IPS-18a (cell line): ENCODE measurements at regions not wholly inside any gene's neighbourhood (a gene's known extent, or its start where the extent isn't known, plus 50 kb on each side); places are given as distances from the start of the nearest gene placed in this dataset.
"Not testable (repeated sequence)": the region's sequence is repeated elsewhere in the genome, so short reads cannot be mapped to it uniquely, and the experiment has no call there.

ENCODE experiments used
- H3K27ac ChIP-seq: one replicate; pipeline ENCODE4 v1.5.1; 2013; ENCODE audit warnings: low read length
- H3K27me3 ChIP-seq: one replicate; pipeline ENCODE4 v1.6.1; 2013; ENCODE audit warnings: mild to moderate bottlenecking, low read length; ENCODE audit not compliant: control insufficient read depth, insufficient read depth
- H3K36me3 ChIP-seq: one replicate; pipeline ENCODE4 v1.6.1; 2013; ENCODE audit warnings: low read depth, low read length; ENCODE audit not compliant: control insufficient read depth
- H3K4me1 ChIP-seq: one replicate; pipeline ENCODE4 v1.6.1; 2013; ENCODE audit warnings: low read depth, low read length; ENCODE audit not compliant: control insufficient read depth
- H3K4me3 ChIP-seq: one replicate; pipeline ENCODE4 v1.5.1; 2013; ENCODE audit warnings: low read length
- H3K9ac ChIP-seq: one replicate; pipeline ENCODE4 v1.6.1; 2013; ENCODE audit warnings: mild to moderate bottlenecking, low read length, moderate library complexity
- H3K9me3 ChIP-seq: one replicate; pipeline ENCODE4 v1.6.1; 2013; ENCODE audit warnings: low read depth, low read length; ENCODE audit not compliant: control insufficient read depth

DNA sequence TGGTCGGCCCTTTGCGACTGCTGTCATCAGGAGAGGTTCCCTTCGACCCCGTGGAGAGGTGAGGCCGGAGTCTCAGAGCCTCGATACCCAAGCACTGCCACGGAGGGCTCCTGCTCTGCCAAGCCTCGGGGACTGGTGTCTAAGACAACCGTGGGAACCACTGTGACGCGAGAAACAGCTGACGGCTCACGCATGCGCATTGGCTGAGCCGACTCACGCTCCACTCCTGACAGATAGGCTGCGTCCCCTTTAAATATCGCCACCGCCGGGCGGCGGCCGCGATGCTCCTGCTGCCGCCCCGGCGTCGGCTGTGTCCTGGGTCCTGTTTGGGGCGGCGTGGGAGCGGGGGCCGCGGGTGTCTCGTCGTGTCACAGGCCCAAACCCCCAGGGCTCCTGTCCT is 708.9 kb upstream of the TPTE start:
- H3K4me3 ChIP-seq, H3K9ac ChIP-seq, H3K4me1 ChIP-seq, H3K27me3 ChIP-seq, H3K9me3 ChIP-seq, H3K36me3 ChIP-seq, H3K27ac ChIP-seq: not testable (repeated sequence)

DNA sequence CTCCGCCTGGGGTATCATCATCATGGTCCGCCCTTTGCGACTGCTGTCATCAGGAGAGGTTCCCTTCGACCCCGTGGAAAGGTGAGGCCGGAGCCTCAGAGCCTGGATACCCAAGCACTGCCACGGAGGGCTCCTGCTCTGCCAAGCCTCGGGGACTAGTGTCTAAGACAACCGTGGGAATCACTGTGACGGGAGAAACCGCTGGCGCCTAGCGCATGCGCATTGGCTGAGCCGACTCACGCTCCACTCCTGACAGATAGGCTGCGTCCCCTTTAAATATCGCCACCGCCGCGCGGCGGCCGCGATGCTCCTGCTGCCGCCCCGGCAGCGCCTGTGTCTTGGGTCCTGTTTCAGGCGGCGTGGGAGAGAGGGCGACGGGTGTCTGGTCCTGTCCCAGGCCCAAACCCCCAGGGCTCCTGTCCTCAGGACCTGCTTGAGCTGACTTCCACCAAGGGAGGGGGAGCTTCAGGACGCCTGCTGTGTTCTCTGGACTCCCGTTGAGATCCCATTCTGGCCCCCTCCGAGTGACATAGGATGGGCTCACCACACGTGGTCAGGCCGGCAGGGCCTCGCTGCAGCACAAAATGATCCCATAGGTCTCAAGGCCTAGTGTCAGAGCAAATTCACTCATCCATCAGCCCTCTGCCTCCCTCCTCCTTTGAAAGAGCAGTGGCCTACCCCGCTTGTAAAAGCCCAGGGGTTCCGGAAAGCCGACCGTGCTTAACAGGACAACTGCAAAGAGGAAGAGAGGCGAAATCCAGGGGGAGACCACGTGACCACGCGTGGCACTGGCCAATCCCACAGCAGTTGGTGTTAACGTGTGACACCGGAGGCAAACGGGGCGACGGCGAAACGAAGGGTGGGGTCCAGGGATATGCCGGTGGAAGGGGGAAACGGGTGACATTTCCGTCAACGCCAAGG is 707.2 kb upstream of the TPTE start:
- not testable (repeated sequence) for H3K27me3 ChIP-seq, H3K9ac ChIP-seq, H3K9me3 ChIP-seq, H3K27ac ChIP-seq, H3K36me3 ChIP-seq, H3K4me3 ChIP-seq, H3K4me1 ChIP-seq

DNA sequence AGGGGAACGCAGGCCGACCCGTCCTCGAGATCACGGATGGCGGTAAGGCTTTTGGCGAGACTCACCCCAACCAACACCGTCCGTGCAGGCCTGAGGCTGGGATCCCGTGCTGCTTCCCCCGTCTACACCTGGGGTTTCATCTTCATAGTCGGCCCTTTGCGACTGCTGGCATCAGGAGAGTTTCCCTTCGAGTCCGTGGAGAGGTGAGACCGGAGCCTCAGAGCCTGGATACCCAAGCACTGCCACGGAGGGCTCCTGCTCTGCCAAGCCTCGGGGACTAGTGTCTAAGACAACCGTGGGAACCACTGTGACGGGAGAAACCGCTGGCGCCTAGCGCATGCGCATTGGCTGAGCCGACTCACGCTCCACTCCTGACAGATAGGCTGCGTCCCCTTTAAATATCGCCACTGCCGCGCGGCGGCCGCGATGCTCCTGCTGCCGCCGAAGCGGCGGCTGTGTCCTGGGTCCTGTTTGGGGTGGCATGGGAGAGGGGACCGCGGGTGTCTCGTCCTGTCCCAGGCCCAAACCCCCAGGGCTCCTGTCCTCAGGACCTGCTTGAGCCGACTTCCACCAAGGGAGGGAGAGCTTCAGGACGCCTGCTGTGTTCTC is 706.1 kb upstream of the TPTE start:
- H3K27ac ChIP-seq, H3K9ac ChIP-seq, H3K4me1 ChIP-seq, H3K4me3 ChIP-seq, H3K9me3 ChIP-seq, H3K36me3 ChIP-seq, H3K27me3 ChIP-seq: not testable (repeated sequence)

DNA sequence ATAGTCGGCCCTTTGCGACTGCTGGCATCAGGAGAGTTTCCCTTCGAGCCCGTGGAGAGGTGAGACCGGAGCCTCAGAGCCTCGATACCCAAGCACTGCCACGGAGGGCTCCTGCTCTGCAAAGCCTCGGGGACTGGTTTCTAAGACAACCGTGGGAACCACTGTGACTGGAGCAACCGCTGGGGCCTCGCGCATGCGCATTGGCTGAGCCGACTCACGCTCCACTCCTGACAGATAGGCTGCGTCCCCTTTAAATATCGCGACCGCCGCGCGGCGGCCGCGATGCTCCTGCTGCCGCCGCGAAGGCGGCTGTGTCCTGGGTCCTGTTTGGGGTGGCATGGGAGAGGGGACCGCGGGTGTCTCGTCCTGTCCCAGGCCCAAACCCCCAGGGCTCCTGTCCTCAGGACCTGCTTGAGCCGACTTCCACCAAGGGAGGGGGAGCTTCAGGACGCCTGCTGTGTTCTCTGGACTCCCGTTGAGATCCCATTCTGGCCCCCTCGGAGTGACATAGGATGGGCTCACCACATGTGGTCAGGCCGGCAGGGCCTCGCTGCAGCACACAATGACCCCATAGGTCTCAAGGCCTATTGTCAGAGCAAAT is 704.5 kb upstream of the TPTE start:
- H3K9me3 ChIP-seq, H3K4me3 ChIP-seq, H3K9ac ChIP-seq, H3K36me3 ChIP-seq, H3K27me3 ChIP-seq, H3K4me1 ChIP-seq, H3K27ac ChIP-seq: not testable (repeated sequence)

DNA sequence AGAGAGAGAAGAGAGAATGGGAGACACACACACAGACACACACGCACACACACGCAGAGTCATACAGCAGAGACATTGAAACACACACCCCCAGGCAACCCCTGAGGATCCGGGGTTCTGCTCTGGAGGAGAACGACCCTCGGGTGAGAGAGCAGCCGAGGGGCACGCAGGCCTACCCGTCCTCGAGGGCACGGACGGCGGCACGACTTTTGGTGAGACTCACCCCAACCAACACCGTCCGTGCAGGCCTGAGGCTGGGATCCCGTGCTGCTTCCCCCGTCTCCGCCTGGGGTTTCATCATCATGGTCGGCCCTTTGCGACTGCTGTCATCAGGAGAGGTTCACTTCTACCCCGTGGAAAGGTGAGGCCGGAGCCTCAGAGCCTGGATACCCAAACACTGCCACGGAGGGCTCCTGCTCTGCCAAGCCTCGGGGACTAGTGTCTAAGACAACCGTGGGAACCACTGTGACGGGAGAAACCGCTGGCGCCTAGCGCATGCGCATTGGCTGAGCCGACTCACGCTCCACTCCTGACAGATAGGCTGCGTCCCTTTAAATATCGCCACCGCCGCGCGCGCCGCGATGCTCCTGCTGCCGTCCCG is 703.4 kb upstream of the TPTE start:
- not testable (repeated sequence) for H3K9me3 ChIP-seq, H3K4me3 ChIP-seq, H3K36me3 ChIP-seq, H3K27me3 ChIP-seq, H3K9ac ChIP-seq, H3K4me1 ChIP-seq, H3K27ac ChIP-seq

DNA sequence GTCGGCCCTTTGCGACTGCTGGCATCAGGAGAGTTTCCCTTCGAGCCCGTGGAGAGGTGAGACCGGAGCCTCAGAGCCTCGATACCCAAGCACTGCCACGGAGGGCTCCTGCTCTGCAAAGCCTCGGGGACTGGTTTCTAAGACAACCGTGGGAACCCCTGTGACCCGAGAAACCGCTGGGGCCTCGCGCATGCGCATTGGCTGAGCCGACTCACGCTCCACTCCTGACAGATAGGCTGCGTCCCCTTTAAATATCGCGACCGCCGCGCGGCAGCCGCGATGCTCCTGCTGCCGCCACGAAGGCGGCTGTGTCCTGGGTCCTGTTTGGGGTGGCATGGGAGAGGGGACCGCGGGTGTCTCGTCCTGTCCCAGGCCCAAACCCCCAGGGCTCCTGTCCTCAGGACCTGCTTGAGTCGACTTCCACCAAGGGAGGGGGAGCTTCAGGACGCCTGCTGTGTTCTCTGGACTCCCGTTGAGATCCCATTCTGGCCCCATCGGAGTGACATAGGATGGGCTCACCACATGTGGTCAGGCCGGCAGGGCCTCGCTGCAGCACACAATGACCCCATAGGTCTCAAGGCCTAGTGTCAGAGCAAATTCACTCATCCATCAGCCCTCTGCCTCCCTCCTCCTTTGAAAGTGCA is 701.7 kb upstream of the TPTE start:
- H3K27me3 ChIP-seq, H3K36me3 ChIP-seq, H3K9ac ChIP-seq, H3K4me1 ChIP-seq, H3K9me3 ChIP-seq, H3K27ac ChIP-seq, H3K4me3 ChIP-seq: not testable (repeated sequence)

DNA sequence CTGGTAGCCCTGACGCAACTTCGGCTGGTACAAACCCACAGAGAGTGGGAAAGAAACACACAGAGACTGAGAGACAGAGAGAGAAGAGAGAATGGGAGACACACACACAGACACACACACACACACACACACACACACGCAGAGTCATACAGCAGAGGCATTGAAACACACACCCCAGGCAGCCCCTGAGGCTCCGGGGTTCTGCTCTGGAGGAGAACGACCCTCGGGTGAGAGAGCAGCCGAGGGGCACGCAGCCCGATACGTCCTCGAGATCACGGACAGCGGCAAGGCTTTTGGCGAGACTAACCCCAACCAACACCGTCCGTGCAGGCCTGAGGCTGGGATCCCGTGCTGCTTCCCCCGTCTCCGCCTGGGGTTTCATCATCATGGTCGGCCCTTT is 700.8 kb upstream of the TPTE start:
- H3K27ac ChIP-seq, H3K27me3 ChIP-seq, H3K9ac ChIP-seq, H3K9me3 ChIP-seq, H3K36me3 ChIP-seq, H3K4me1 ChIP-seq, H3K4me3 ChIP-seq: not testable (repeated sequence)

DNA sequence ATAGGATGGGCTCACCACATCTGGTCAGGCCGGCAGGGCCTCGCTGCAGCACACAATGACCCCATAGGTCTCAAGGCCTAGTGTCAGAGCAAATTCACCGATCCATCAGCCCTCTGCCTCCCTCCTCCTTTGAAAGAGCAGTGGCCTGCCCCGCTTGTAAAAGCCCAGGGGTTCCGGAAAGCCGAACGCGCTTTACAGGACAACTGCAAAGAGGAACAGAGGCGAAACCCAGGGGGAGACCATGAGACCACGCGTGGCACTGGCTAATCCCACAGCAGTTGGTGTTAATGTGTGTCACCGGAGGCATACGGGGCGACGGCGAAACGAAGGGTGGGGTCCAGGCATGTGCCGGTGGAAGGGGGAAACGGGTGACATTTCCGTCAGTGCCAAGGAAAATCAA is 699.9 kb upstream of the TPTE start:
- H3K9ac ChIP-seq, H3K27ac ChIP-seq, H3K36me3 ChIP-seq, H3K4me1 ChIP-seq, H3K4me3 ChIP-seq, H3K9me3 ChIP-seq, H3K27me3 ChIP-seq: not testable (repeated sequence)

DNA sequence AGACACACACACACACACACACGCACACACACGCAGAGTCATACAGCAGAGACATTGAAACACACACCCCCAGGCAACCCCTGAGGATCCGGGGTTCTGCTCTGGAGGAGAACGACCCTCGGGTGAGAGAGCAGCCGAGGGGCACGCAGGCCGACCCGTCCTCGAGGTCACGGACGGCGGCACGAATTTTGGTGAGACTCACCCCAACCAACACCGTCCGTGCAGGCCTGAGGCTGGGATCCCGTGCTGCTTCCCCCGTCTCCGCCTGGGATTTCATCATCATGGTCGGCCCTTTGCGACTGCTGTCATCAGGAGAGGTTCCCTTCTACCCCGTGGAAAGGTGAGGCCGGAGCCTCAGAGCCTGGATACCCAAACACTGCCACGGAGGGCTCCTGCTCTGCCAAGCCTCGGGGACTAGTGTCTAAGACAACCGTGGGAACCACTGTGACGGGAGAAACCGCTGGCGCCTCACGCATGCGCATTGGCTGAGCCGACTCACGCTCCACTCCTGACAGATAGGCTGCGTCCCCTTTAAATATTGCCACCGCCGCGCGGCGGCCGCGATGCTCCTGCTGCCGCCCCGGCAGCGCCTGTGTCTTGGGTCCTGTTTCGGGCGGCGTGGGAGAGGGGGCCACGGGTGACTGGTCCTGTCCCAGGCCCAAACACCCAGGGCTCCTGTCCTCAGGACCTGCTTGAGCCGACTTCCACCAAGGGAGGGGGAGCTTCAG is 699.1 kb upstream of the TPTE start:
- H3K36me3 ChIP-seq, H3K27me3 ChIP-seq, H3K9me3 ChIP-seq, H3K27ac ChIP-seq, H3K4me1 ChIP-seq, H3K9ac ChIP-seq, H3K4me3 ChIP-seq: not testable (repeated sequence)

DNA sequence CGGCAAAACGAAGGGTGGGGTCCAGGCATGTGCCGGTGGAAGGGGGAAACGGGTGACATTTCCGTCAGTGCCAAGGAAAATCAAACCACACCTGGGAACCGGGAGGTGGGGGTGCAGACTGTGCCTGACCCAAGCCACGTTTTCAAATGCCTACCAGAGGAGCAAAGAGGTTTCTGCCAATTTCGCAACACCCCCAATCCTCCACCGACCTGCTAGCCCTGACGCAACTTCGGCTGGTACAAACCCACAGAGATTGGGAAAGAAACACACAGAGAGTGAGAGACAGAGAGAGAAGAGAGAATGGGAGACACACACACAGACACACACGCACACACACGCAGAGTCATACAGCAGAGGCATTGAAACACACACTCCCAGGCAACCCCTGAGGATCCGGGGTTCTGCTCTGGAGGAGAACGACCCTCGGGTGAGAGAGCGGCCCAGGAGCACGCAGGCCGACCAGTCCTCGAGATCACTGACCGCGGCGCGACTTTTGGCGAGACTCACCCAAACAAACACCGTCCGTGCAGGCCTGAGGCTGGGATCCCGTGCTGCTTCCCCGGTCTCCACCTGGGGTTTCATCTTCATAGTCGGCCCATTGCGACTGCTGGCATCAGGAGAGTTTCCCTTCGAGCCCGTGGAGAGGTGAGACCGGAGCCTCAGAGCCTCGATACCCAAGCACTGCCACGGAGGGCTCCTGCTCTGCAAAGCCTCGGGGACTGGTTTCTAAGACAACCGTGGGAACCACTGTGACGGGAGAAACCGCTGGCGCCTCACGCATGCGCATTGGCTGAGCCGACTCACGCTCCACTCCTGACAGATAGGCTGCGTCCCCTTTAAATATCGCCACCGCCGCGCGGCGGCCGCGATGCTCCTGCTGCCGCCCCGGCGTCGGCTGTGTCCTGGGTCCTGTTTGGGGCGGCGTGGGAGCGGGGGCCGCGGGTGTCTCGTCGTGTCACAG is 697.9 kb upstream of the TPTE start:
- H3K36me3 ChIP-seq, H3K9me3 ChIP-seq, H3K27me3 ChIP-seq, H3K4me3 ChIP-seq, H3K9ac ChIP-seq, H3K27ac ChIP-seq, H3K4me1 ChIP-seq: not testable (repeated sequence)
